BE2C (cell line): ENCODE measurements at regions not wholly inside any gene's neighbourhood (a gene's known extent, or its start where the extent isn't known, plus 50 kb on each side); places are given as distances from the start of the nearest gene placed in this dataset.

Experiments
- DNase-seq: peaks from one replicate; pipeline ENCODE4 v3.0.0-alpha.2; 2020
- H3K27me3 ChIP-seq: fragments of 250-450 bp; sonication (Bioruptor Pico); 2 replicates; pipeline ENCODE4 v1.5.1; 2020; ENCODE audit warnings: mild to moderate bottlenecking
- H3K36me3 ChIP-seq: fragments of 250-450 bp; sonication (Bioruptor Pico); 2 replicates; pipeline ENCODE4 v1.5.1; 2020; ENCODE audit warnings: mild to moderate bottlenecking
- H3K4me1 ChIP-seq: fragments of 250-450 bp; sonication (Bioruptor Pico); 2 replicates; pipeline ENCODE4 v1.5.1; 2020
- H3K4me3 ChIP-seq: 2 replicates; pipeline ENCODE4 v1.5.1; 2011; ENCODE audit warnings: low read depth, low read length
- H3K9me3 ChIP-seq: fragments of 250-450 bp; sonication (Bioruptor Pico); 2 replicates; pipeline ENCODE4 v1.5.1; 2020
- TF ChIP-seq, protein P1 (sequence below): IDR thresholded peaks from 2 replicates; pipeline ENCODE4 v1.5.1; 2012; ENCODE audit warnings: mild to moderate bottlenecking, low read depth, low read length

DNA sequence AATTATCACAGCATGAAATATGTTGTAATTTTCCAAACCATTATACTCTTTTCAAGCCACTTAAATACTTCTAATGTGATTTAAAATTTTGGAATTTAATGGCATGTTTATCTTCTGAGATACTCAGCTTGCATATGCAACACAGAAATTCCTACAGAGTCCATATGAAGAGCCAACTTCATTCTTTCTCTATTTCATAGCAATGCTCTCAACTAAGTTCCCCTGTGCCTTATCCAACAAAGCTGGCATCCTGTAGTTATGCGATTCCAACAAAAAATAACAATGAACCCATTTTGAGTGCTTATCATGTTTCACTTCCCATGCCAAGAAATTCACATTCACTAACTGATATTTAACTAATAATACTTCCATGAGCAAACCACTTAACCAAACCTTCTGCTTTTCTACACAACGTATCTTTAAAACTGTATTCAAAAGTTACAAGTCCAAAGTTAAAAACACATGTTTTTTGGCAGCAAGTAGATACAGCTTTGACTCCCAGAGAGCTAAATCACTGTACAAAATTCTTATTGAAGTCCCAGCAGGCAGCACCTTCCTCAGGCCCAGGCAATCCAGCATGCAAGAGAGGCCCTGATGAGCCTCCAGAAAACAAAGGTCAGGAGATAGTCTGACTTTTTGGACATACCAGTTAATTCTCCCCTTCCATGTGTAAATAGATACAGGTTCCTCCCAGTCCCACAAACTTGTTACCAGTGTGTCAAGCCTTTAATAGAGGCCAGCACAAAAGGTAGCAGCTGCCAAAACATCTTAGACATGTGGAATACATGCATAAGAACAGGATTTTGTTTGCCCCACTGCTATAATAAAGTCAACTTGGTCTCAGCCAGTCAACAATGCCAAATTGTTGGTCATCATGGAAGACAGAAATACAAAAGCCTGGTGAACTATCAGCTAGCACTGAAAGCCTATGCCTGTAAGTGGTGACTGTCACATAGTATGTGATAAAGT, 113.1 kb upstream of the WDR75 start:
- no peak for DNase-seq
- no peaks in the 10 kb centered on the region for H3K4me1 ChIP-seq
- no peaks in the 10 kb centered on the region for H3K27me3 ChIP-seq
- no peaks in the 10 kb centered on the region for H3K9me3 ChIP-seq
- H3K4me3 ChIP-seq, result no peak overlapping the region
- TF ChIP-seq, protein P1, sequence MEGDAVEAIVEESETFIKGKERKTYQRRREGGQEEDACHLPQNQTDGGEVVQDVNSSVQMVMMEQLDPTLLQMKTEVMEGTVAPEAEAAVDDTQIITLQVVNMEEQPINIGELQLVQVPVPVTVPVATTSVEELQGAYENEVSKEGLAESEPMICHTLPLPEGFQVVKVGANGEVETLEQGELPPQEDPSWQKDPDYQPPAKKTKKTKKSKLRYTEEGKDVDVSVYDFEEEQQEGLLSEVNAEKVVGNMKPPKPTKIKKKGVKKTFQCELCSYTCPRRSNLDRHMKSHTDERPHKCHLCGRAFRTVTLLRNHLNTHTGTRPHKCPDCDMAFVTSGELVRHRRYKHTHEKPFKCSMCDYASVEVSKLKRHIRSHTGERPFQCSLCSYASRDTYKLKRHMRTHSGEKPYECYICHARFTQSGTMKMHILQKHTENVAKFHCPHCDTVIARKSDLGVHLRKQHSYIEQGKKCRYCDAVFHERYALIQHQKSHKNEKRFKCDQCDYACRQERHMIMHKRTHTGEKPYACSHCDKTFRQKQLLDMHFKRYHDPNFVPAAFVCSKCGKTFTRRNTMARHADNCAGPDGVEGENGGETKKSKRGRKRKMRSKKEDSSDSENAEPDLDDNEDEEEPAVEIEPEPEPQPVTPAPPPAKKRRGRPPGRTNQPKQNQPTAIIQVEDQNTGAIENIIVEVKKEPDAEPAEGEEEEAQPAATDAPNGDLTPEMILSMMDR, result no peak
- H3K36me3 ChIP-seq, result no peaks in the 10 kb centered on the region

DNA sequence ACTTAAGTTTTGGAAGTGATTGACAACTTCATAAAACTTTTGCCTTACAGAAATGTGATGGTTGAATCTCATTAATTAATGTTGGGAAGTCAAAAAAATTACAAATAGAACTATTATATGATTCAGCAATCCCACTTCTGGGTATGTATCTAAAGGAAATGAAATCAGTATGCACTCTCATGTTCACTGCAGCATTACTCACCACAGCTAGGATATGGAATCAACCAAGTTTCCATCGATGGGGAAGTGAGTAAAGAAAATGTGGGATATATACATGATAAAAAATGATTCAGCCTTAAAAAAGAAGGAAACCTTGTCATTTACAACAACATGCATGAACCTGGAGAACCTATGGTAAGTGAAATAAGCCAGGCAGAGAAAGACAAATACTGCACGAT, 112.4 kb upstream of the WDR75 start:
- Histone ChIP-seq H3K4me3 (no peak overlapping the region), H3K9me3 (no peaks in the 10 kb centered on the region), H3K4me1 (no peaks in the 10 kb centered on the region), H3K36me3 (no peaks in the 10 kb centered on the region), H3K27me3 (no peaks in the 10 kb centered on the region)
- DNase-seq, result no peak
- TF ChIP-seq, protein P1, result no peak

DNA sequence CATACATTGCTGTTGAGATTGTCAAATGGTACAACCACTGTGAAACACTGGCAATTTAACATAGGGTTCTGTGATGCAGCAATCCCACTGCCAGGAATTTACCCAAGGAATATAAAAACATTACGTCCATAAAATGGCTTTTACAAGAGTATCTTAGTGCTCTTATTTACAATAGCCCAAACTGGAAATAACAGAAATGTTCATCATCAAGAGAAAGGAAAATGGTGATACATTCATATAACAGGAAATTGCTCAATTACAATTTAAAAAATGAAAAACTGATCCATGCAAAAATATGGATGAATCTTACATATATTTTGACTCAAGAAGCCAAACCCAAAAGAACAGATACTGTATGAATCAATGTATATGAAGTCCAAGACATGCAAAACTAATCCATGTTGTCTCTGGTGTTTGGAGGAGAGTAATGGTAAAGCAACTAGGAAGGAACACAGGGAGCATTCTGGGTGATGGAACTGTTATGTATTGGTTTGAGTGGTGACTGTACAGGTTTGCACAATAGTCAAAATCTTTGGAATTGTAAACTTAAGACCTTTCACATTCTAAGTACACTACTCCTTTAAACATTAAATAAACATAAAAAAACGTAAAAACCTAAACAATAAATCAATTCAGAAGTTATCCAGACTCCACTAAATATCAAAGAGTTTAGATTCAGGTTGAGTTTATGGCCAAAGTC, 104.8 kb upstream of the WDR75 start:
- Histone ChIP-seq H3K9me3 (no peaks in the 10 kb centered on the region), H3K27me3 (no peaks in the 10 kb centered on the region), H3K36me3 (no peaks in the 10 kb centered on the region), H3K4me1 (no peaks in the 10 kb centered on the region), H3K4me3 (no peak overlapping the region)
- DNase-seq, result no peak
- TF ChIP-seq, protein P1, result no peak

DNA sequence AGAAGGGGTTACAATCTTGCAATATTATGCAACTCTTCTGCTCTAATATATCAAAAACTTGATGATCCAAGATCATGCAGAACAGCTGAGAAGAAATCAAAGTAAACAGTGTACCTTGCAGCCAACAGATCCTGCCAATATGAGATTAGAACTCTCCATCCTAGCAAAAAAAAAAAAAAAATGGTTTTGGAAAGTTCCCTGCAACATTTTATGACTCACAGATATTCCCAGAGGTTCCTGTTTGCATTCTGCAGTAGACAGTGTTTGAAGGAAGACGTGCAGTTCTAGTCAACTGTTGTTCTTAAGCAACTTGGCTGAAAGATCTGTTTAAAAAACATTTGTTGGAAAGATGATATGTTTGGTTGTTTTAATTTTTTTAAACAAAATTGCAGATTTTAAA, 103.6 kb upstream of the WDR75 start:
- H3K36me3 ChIP-seq, result no peaks in the 10 kb centered on the region
- no peaks in the 10 kb centered on the region for H3K9me3 ChIP-seq
- TF ChIP-seq, protein P1, result no peak
- DNase-seq, result no peak
- H3K27me3 ChIP-seq, result no peaks in the 10 kb centered on the region
- no peaks in the 10 kb centered on the region for H3K4me1 ChIP-seq
- no peak overlapping the region for H3K4me3 ChIP-seq

DNA sequence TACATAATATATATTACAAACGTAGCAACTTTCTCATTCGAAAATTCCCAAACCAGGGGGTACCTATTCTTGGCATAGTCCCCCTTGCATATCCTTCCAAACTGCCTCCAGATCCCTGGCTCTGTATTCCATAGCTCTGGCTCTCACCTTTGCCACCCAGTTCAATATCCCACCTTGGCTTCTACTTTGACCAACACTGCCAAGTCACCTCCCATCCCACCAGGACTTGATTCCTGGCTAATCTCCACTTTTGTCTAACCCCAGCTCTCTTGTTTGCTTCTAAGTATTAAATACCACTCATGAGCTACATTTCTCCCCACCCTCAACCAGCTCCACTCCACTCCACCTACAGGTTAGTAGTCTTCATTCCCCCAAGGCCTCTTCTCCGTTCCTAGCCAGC, 103.2 kb upstream of the WDR75 start:
- Histone ChIP-seq H3K9me3 (no peaks in the 10 kb centered on the region), H3K4me3 (no peak overlapping the region), H3K36me3 (no peaks in the 10 kb centered on the region), H3K4me1 (no peaks in the 10 kb centered on the region), H3K27me3 (no peaks in the 10 kb centered on the region)
- no peak for DNase-seq
- TF ChIP-seq, protein P1, result no peak

DNA sequence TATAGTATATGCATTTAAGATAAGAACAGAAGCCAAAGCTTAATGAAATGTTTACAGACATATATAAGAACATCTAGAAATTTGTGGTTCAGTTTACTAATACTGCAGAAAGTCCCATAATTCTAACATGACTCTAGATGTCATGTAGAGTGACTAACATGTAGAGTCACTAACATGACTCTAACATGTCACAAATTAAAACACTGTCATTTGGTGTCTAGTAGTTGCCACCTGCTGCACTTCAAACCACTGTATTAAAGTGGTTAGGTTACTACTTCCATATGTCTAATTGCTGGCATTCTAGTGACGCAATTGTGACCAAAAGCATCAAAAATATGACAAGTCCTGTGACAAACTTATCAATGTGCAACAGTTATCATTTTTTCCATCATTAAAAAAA, 100.2 kb upstream of the WDR75 start:
- Histone ChIP-seq H3K27me3 (no peaks in the 10 kb centered on the region), H3K4me1 (no peaks in the 10 kb centered on the region), H3K9me3 (no peaks in the 10 kb centered on the region), H3K4me3 (no peak overlapping the region), H3K36me3 (no peaks in the 10 kb centered on the region)
- TF ChIP-seq, protein P1, result no peak
- no peak for DNase-seq
